OCI-LY3 (cell line): ENCODE measurements at regions not wholly inside any gene's neighbourhood (a gene's known extent, or its start where the extent isn't known, plus 50 kb on each side); places are given as distances from the start of the nearest gene placed in this dataset.

ENCODE experiments used
- H2AFZ ChIP-seq: fragments of 200-600, 300-600 bp; shearing (Covaris generic); 2 replicates; pipeline ENCODE4 v1.6.0; 2014; ENCODE audit warnings: antibody characterized with exemption, low read depth, low read length
- H3K27ac ChIP-seq: fragments of 200-600, 300-600 bp; sonication (generic); 2 replicates; pipeline ENCODE4 v1.5.1; 2014; ENCODE audit warnings: mild to moderate bottlenecking, low read length, moderate library complexity, mixed read lengths
- H3K27me3 ChIP-seq: fragments of 200-600, 300-600 bp; sonication (generic); 2 replicates; pipeline ENCODE4 v1.6.1; 2014; ENCODE audit warnings: low read depth, low read length, mixed read lengths
- H3K36me3 ChIP-seq: fragments of 200-600, 300-600 bp; sonication (generic); replicated peaks from 2 replicates; pipeline ENCODE3; 2014; ENCODE audit warnings: low read depth, low read length, mixed read lengths
- H3K4me1 ChIP-seq: fragments of 300-600, 200-600 bp; sonication (generic); 2 replicates; pipeline ENCODE4 v1.6.1; 2014; ENCODE audit warnings: low read length, mixed read lengths
- H3K4me2 ChIP-seq: fragments of 200-600, 300-600 bp; sonication (generic); 2 replicates; pipeline ENCODE4 v1.6.1; 2014; ENCODE audit warnings: low read length, mixed read lengths
- H3K4me3 ChIP-seq: fragments of 300-600, 200-600 bp; sonication (generic); 2 replicates; pipeline ENCODE4 v1.5.1; 2014; ENCODE audit warnings: antibody characterized with exemption, mild to moderate bottlenecking, low read length, moderate library complexity
- H3K79me2 ChIP-seq: fragments of 300-600, 200-600 bp; shearing (Covaris generic); 2 replicates; pipeline ENCODE4 v1.6.1; 2014; ENCODE audit warnings: mild to moderate bottlenecking, low read length, mixed read lengths
- H3K9ac ChIP-seq: fragments of 300-600, 200-600 bp; shearing (Covaris generic); 2 replicates; pipeline ENCODE4 v1.6.0; 2014; ENCODE audit warnings: mild to moderate bottlenecking, low read length, moderate library complexity
- H3K9me3 ChIP-seq: fragments of 200-600, 300-600 bp; shearing (Covaris generic); 2 replicates; pipeline ENCODE4 v1.6.1; 2014; ENCODE audit warnings: low read length, mixed read lengths; ENCODE audit not compliant: insufficient read depth
- H4K20me1 ChIP-seq: fragments of 200-600, 300-600 bp; sonication (generic); 2 replicates; pipeline ENCODE4 v1.6.1; 2016; ENCODE audit warnings: low read length, mixed read lengths; ENCODE audit not compliant: insufficient read depth
- CTCF ChIP-seq: fragments of 200-600, 300-600 bp; sonication (generic); IDR thresholded peaks from 2 replicates; pipeline ENCODE4 v1.5.1; 2014; ENCODE audit warnings: antibody characterized with exemption, low read length, low read depth
- EZH2phosphoT487 ChIP-seq: fragments of 200-600 bp; shearing (Covaris generic); IDR thresholded peaks from 2 replicates; pipeline ENCODE4 v1.6.1; 2018; ENCODE audit warnings: antibody characterized with exemption, mixed run types, low read depth

- Histone ChIP-seq H3K27me3 (no peaks in the 10 kb centered on the region), H3K4me1 (no peaks in the 10 kb centered on the region), H4K20me1 (no peaks in the 10 kb centered on the region), H3K4me3 (no peak overlapping the region), H3K79me2 (no peaks in the 10 kb centered on the region), H2AFZ (no peak overlapping the region), H3K36me3 (no peaks in the 10 kb centered on the region), H3K27ac (no peak overlapping the region), H3K4me2 (no peak overlapping the region), H3K9me3 (no peaks in the 10 kb centered on the region), H3K9ac (no peak overlapping the region)
- TF ChIP-seq CTCF (no peak), EZH2phosphoT487 (no peak)
Observed at GRCh38 chr5:67372887-67373286, 176.3 kb upstream of the CD180 start.

- Histone ChIP-seq H3K36me3 (no peaks in the 10 kb centered on the region), H3K79me2 (no peaks in the 10 kb centered on the region), H3K4me3 (no peak overlapping the region), H4K20me1 (no peaks in the 10 kb centered on the region), H2AFZ (no peak overlapping the region), H3K27me3 (no peaks in the 10 kb centered on the region), H3K4me1 (no peaks in the 10 kb centered on the region), H3K9ac (no peak overlapping the region), H3K9me3 (no peaks in the 10 kb centered on the region), H3K27ac (no peak overlapping the region), H3K4me2 (no peak overlapping the region)
- TF ChIP-seq CTCF (no peak), EZH2phosphoT487 (no peak)
Observed at GRCh38 chr5:67371924-67372323, 175.3 kb upstream of the CD180 start.

DNA sequence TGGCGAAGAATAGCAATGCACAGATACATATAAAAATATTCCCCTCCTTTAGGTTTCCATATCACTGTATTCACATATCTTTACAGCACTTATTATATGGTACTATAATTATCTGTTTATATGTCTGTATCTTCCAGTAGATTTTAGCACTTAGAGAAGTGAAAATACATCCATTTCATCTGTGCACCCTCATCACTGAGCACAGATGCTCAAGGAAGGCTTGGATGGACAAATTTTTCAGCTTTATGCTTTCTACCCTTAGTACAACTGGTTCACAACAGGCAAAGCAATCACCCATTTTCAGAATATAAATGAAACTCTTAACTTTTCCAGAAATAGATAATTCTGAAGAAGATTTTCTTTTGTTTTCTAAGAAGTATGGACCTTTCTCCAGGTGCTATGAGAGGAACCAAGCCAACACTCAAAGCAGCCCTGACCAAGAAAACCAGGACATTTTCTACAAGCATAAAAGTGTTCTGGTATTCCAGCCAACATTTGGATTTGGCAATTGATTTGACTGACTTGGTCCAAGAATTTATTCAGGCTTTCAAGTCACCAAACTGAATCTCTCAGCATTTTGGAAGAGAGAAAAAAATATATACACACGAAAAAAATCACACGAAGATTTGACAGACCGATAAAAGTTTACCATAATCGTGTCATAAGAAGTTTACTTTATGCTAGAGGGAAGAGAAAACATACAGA, 170.2 kb upstream of the CD180 start:
- H3K4me1 ChIP-seq, result no peaks in the 10 kb centered on the region
- H2AFZ ChIP-seq, result no peak overlapping the region
- TF ChIP-seq CTCF (no peak), EZH2phosphoT487 (no peak)
- H3K36me3 ChIP-seq, result no peaks in the 10 kb centered on the region
- H3K27me3 ChIP-seq, result no peaks in the 10 kb centered on the region
- no peaks in the 10 kb centered on the region for H3K9me3 ChIP-seq
- H3K27ac ChIP-seq, result no peak overlapping the region
- H3K9ac ChIP-seq, result no peak overlapping the region
- H3K4me2 ChIP-seq, result no peak overlapping the region
- no peaks in the 10 kb centered on the region for H3K79me2 ChIP-seq
- no peaks in the 10 kb centered on the region for H4K20me1 ChIP-seq
- no peak overlapping the region for H3K4me3 ChIP-seq

DNA sequence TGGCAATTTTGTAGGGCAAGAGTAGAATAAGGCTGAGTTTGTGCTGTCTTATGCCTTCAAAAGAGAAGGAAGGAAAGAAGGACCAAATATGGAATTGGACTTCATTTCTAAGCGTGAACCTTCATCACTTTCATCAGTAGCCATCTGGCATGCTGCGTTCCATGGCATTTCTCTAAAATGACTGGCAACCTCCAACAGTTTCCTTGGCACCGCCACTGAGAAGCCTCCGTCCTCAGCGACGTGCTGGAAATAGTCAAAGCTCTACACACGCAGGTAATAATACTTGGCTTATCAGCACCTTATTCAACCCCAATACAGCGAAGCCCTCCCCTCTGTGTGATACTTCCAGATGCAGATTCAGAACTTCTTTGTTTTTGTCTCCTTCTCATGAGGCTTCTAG, 169.7 kb upstream of the CD180 start:
- no peak for TF ChIP-seq CTCF
- no peaks in the 10 kb centered on the region for H3K9me3 ChIP-seq
- H3K79me2 ChIP-seq, result no peaks in the 10 kb centered on the region
- no peaks in the 10 kb centered on the region for H3K36me3 ChIP-seq
- H3K4me1 ChIP-seq, result no peaks in the 10 kb centered on the region
- H3K27me3 ChIP-seq, result no peaks in the 10 kb centered on the region
- H2AFZ ChIP-seq, result no peak overlapping the region
- no peak overlapping the region for H3K4me2 ChIP-seq
- H3K4me3 ChIP-seq, result no peak overlapping the region
- H4K20me1 ChIP-seq, result no peaks in the 10 kb centered on the region
- H3K9ac ChIP-seq, result no peak overlapping the region
- no peak overlapping the region for H3K27ac ChIP-seq
